ENCODE measurements at regions not wholly inside any gene's neighbourhood (a gene's known extent, or its start where the extent isn't known, plus 50 kb on each side); places are given as distances from the start of the nearest gene placed in this dataset.

- Mint-ChIP-seq H3K4me3 (no peak overlapping the region), H3K36me3 (ENCODE audit: low read depth) (no peaks in the 10 kb centered on the region), H3K9me3 (peaks cover 4% of the 10 kb centered on the region), H3K27me3 (ENCODE audit: low read depth) (peaks cover 3% of the 10 kb centered on the region), H3K27ac (no peak overlapping the region), H3K4me1 (no peaks in the 10 kb centered on the region)
- no peak for TF ChIP-seq CTCF (IDR thresholded peaks at IDR 0.05; ENCODE audit: unreplicated experiment in 3 of 3)
Measured at GRCh38 chr4:188680667-188681063, 541.4 kb downstream of the TRIML1 start.

GRCh38 chr4:188682321-188682720 is 543.1 kb downstream of the TRIML1 start:
- no peak for TF ChIP-seq CTCF (IDR thresholded peaks at IDR 0.05; ENCODE audit: unreplicated experiment in 3 of 3)
- Mint-ChIP-seq H3K4me3 (no peak overlapping the region), H3K27me3 (ENCODE audit: low read depth) (peaks cover 3% of the 10 kb centered on the region)

GRCh38 chr4:188683571-188683970 is 544.3 kb downstream of the TRIML1 start:
- Mint-ChIP-seq H3K27ac (no peak overlapping the region), H3K27me3 (ENCODE audit: low read depth) (peaks cover 3% of the 10 kb centered on the region), H3K4me3 (no peak overlapping the region), H3K36me3 (ENCODE audit: low read depth) (no peaks in the 10 kb centered on the region), H3K9me3 (no peaks in the 10 kb centered on the region), H3K4me1 (no peaks in the 10 kb centered on the region)
- TF ChIP-seq CTCF (IDR thresholded peaks at IDR 0.05; ENCODE audit: unreplicated experiment in 3 of 3): no peak

More at GRCh38 chr4:188682321-188682720, 543.1 kb downstream of the TRIML1 start:
- Mint-ChIP-seq H3K4me1 (no peaks in the 10 kb centered on the region), H3K27ac (no peak overlapping the region), H3K36me3 (ENCODE audit: low read depth) (no peaks in the 10 kb centered on the region), H3K9me3 (no peaks in the 10 kb centered on the region)

GRCh38 chr4:188688956-188689355 is 549.7 kb downstream of the TRIML1 start:
- Mint-ChIP-seq H3K9me3 (no peaks in the 10 kb centered on the region), H3K27ac (no peak overlapping the region), H3K27me3 (ENCODE audit: low read depth) (peaks cover 4% of the 10 kb centered on the region), H3K4me3 (no peak overlapping the region), H3K4me1 (no peaks in the 10 kb centered on the region), H3K36me3 (ENCODE audit: low read depth) (no peaks in the 10 kb centered on the region)
- TF ChIP-seq CTCF (IDR thresholded peaks at IDR 0.05; ENCODE audit: unreplicated experiment in 3 of 3): no peak

GRCh38 chr4:188691811-188692210 is 552.6 kb downstream of the TRIML1 start:
- Mint-ChIP-seq H3K9me3 (no peaks in the 10 kb centered on the region), H3K36me3 (ENCODE audit: low read depth) (no peaks in the 10 kb centered on the region), H3K4me1 (no peaks in the 10 kb centered on the region), H3K4me3 (no peak overlapping the region), H3K27me3 (ENCODE audit: low read depth) (peaks cover 4% of the 10 kb centered on the region), H3K27ac (no peak overlapping the region)
- TF ChIP-seq CTCF (IDR thresholded peaks at IDR 0.05; ENCODE audit: unreplicated experiment in 3 of 3): no peak

GRCh38 chr4:188695261-188695660 is 556.0 kb downstream of the TRIML1 start:
- no peak for TF ChIP-seq CTCF (IDR thresholded peaks at IDR 0.05; ENCODE audit: unreplicated experiment in 3 of 3)

More at GRCh38 chr4:188695261-188695660, 556.0 kb downstream of the TRIML1 start:
- Mint-ChIP-seq H3K27me3 (ENCODE audit: low read depth) (no peaks in the 10 kb centered on the region), H3K4me1 (no peaks in the 10 kb centered on the region), H3K27ac (no peak overlapping the region), H3K9me3 (no peaks in the 10 kb centered on the region), H3K4me3 (no peak overlapping the region), H3K36me3 (ENCODE audit: low read depth) (no peaks in the 10 kb centered on the region)

Data from nephron (organoid).